ENCODE measurements at regions not wholly inside any gene's neighbourhood (a gene's known extent, or its start where the extent isn't known, plus 50 kb on each side); places are given as distances from the start of the nearest gene placed in this dataset.
"Not testable (repeated sequence)": the region's sequence is repeated elsewhere in the genome, so short reads cannot be mapped to it uniquely, and the experiment has no call there.

DNA sequence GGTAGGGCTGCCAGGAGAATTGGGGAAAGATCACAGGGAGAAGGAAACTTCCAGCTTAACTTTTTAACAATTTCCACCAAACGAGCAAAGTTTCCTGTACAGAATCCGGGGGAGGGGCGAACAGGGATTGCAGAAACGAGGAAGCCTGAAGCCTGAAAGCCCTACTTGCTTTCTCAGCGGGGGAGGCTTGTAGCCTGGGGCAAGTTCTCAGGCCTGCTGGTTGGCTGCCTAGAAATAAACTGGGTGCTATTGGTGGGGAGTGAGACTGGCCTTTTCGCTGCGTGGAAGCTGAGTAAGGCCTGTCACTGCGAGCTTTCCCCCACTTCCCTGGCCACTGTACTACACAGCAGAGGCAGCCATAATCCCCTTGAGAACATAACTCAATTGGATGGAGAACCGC is 110.8 kb upstream of the ATP8A1 start (continued):
- TF ChIP-seq KAT7 (CRISPR knock-in tag; IDR thresholded peaks at IDR 0.05; ENCODE audit: borderline replicate concordance) = no peak
- TF ChIP-seq JUN (CRISPR knock-in tag; IDR thresholded peaks at IDR 0.05) = no peak
- no peak for TF ChIP-seq E2F4 (CRISPR knock-in tag; IDR thresholded peaks at IDR 0.05; ENCODE audit: borderline replicate concordance, low read depth)
- no peak for TF ChIP-seq FOXK1 (CRISPR knock-in tag; IDR thresholded peaks at IDR 0.05)
- no peak for TF ChIP-seq MXD4 (CRISPR knock-in tag; IDR thresholded peaks at IDR 0.05; ENCODE audit: borderline replicate concordance)

DNA sequence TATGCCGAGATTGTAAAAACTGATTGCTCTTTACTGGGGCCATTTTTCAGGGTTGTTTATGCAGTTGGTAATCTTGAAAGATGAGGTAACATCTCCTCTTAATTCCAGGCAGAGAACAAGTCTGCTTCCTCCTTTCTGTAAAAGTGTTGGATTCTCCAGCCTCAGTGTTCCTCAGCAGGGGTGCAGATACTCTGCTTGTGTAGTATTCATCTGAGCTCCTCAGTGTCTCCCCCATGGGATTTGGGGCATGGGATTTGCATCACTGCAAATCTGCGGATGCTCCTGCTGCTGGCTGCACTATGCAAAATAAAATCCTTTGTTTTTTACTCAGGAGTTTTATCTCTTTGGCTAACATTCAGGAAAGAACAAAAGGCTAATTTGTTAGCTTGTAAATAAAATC is 104.9 kb upstream of the ATP8A1 start:
- H3K27me3 Mint-ChIP-seq (ENCODE audit: low read depth) = no peaks in the 10 kb centered on the region
- ATAC-seq (peak; percentile 65), DNase-seq (ENCODE audit: low spot score) (no peak)
- TF ChIP-seq, protein P1, sequence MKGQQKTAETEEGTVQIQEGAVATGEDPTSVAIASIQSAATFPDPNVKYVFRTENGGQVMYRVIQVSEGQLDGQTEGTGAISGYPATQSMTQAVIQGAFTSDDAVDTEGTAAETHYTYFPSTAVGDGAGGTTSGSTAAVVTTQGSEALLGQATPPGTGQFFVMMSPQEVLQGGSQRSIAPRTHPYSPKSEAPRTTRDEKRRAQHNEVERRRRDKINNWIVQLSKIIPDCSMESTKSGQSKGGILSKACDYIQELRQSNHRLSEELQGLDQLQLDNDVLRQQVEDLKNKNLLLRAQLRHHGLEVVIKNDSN (CRISPR knock-in tag; IDR thresholded peaks at IDR 0.05) = no peak
- peak; percentile 17; the same call in 1 of the 2 replicates for TF ChIP-seq ZNF423 (CRISPR knock-in tag; IDR thresholded peaks at IDR 0.05)
- TF ChIP-seq, protein P2, sequence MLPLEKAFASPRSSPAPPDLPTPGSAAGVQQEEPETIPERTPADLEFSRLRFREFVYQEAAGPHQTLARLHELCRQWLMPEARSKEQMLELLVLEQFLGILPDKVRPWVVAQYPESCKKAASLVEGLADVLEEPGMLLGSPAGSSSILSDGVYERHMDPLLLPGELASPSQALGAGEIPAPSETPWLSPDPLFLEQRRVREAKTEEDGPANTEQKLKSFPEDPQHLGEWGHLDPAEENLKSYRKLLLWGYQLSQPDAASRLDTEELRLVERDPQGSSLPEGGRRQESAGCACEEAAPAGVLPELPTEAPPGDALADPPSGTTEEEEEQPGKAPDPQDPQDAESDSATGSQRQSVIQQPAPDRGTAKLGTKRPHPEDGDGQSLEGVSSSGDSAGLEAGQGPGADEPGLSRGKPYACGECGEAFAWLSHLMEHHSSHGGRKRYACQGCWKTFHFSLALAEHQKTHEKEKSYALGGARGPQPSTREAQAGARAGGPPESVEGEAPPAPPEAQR (CRISPR knock-in tag; IDR thresholded peaks at IDR 0.05) = 0 out of 2 replicates have a peak, but pooled peaks have one; percentile 74
- H3K36me3 Mint-ChIP-seq = no peaks in the 10 kb centered on the region
- POLR2A ChIA-PET = no interaction called here
- CTCF ChIA-PET = no interaction called here
- H3K27ac Mint-ChIP-seq = peak overlapping the region; percentile 60; the same call in 1 of the 2 replicates
- H3K9me3 Mint-ChIP-seq = peaks cover 6% of the 10 kb centered on the region; the same call in 1 of the 2 replicates
- H3K4me1 Mint-ChIP-seq = peaks cover 17% of the 10 kb centered on the region
- H3K4me3 Mint-ChIP-seq = no peak overlapping the region

GRCh38 chr4:42754965-42755364 is 98.1 kb upstream of the ATP8A1 start:
- H3K9me3 Mint-ChIP-seq; CTCF ChIA-PET; H3K27ac Mint-ChIP-seq; ATAC-seq; H3K4me3 Mint-ChIP-seq; H3K4me1 Mint-ChIP-seq; H3K27me3 Mint-ChIP-seq (ENCODE audit: low read depth); H3K36me3 Mint-ChIP-seq; POLR2A ChIA-PET; DNase-seq (ENCODE audit: low spot score): not testable (repeated sequence)

GRCh38 chr4:42751587-42751986 is 94.7 kb upstream of the ATP8A1 start:
- TF ChIP-seq KAT7 (CRISPR knock-in tag; IDR thresholded peaks at IDR 0.05; ENCODE audit: borderline replicate concordance) (no peak), ZNF121 (CRISPR knock-in tag; IDR thresholded peaks at IDR 0.05) (no peak), RORB (CRISPR knock-in tag; IDR thresholded peaks at IDR 0.05) (no peak), SOX15 (CRISPR knock-in tag; IDR thresholded peaks at IDR 0.05) (no peak), CREB1 (CRISPR knock-in tag; IDR thresholded peaks at IDR 0.05) (no peak), IRF2 (CRISPR knock-in tag; IDR thresholded peaks at IDR 0.05; ENCODE audit: borderline replicate concordance, low read depth) (no peak), NR3C1 (CRISPR knock-in tag; conservative IDR thresholded peaks at IDR 0.05; ENCODE audit: low read depth) (no peak), RELA (CRISPR knock-in tag; IDR thresholded peaks at IDR 0.05; ENCODE audit: borderline replicate concordance) (no peak)
- TF ChIP-seq, protein P3, sequence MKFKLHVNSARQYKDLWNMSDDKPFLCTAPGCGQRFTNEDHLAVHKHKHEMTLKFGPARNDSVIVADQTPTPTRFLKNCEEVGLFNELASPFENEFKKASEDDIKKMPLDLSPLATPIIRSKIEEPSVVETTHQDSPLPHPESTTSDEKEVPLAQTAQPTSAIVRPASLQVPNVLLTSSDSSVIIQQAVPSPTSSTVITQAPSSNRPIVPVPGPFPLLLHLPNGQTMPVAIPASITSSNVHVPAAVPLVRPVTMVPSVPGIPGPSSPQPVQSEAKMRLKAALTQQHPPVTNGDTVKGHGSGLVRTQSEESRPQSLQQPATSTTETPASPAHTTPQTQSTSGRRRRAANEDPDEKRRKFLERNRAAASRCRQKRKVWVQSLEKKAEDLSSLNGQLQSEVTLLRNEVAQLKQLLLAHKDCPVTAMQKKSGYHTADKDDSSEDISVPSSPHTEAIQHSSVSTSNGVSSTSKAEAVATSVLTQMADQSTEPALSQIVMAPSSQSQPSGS (CRISPR knock-in tag; IDR thresholded peaks at IDR 0.05; ENCODE audit: borderline replicate concordance, low read depth) = no peak
- TF ChIP-seq, protein P4, sequence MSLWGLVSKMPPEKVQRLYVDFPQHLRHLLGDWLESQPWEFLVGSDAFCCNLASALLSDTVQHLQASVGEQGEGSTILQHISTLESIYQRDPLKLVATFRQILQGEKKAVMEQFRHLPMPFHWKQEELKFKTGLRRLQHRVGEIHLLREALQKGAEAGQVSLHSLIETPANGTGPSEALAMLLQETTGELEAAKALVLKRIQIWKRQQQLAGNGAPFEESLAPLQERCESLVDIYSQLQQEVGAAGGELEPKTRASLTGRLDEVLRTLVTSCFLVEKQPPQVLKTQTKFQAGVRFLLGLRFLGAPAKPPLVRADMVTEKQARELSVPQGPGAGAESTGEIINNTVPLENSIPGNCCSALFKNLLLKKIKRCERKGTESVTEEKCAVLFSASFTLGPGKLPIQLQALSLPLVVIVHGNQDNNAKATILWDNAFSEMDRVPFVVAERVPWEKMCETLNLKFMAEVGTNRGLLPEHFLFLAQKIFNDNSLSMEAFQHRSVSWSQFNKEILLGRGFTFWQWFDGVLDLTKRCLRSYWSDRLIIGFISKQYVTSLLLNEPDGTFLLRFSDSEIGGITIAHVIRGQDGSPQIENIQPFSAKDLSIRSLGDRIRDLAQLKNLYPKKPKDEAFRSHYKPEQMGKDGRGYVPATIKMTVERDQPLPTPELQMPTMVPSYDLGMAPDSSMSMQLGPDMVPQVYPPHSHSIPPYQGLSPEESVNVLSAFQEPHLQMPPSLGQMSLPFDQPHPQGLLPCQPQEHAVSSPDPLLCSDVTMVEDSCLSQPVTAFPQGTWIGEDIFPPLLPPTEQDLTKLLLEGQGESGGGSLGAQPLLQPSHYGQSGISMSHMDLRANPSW (CRISPR knock-in tag; conservative IDR thresholded peaks at IDR 0.05; ENCODE audit: low read depth) = no peak
- TF ChIP-seq, protein P5, sequence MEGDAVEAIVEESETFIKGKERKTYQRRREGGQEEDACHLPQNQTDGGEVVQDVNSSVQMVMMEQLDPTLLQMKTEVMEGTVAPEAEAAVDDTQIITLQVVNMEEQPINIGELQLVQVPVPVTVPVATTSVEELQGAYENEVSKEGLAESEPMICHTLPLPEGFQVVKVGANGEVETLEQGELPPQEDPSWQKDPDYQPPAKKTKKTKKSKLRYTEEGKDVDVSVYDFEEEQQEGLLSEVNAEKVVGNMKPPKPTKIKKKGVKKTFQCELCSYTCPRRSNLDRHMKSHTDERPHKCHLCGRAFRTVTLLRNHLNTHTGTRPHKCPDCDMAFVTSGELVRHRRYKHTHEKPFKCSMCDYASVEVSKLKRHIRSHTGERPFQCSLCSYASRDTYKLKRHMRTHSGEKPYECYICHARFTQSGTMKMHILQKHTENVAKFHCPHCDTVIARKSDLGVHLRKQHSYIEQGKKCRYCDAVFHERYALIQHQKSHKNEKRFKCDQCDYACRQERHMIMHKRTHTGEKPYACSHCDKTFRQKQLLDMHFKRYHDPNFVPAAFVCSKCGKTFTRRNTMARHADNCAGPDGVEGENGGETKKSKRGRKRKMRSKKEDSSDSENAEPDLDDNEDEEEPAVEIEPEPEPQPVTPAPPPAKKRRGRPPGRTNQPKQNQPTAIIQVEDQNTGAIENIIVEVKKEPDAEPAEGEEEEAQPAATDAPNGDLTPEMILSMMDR (IDR thresholded peaks at IDR 0.05) = no peak
- CTCF ChIA-PET = interaction anchor here (2.7 kb wide), 1 partner anchor 183 kb away, joined by 12 read pairs; no protein-coding TSS in a partner anchor
- POLR2A ChIA-PET = no interaction called here
- Mint-ChIP-seq H3K4me3 (no peak overlapping the region), H3K36me3 (no peaks in the 10 kb centered on the region), H3K27ac (no peak overlapping the region), H3K9me3 (peaks cover 6% of the 10 kb centered on the region; the same call in 1 of the 2 replicates), H3K27me3 (ENCODE audit: low read depth) (no peaks in the 10 kb centered on the region), H3K4me1 (peaks cover 6% of the 10 kb centered on the region)
- no peak for ATAC-seq
- no peak for DNase-seq (ENCODE audit: low spot score)

All from WTC11 (cell line).